G401.6 (cell line): ENCODE measurements at regions not wholly inside any gene's neighbourhood (a gene's known extent, or its start where the extent isn't known, plus 50 kb on each side); places are given as distances from the start of the nearest gene placed in this dataset.
"Not testable (repeated sequence)": the region's sequence is repeated elsewhere in the genome, so short reads cannot be mapped to it uniquely, and the experiment has no call there.

Experiments used
- FAIRE-seq: peaks from 2 replicates; lab custom pipeline; 2012; peaks lifted over from hg19 to GRCh38; lab: Jason Lieb, UNC

DNA sequence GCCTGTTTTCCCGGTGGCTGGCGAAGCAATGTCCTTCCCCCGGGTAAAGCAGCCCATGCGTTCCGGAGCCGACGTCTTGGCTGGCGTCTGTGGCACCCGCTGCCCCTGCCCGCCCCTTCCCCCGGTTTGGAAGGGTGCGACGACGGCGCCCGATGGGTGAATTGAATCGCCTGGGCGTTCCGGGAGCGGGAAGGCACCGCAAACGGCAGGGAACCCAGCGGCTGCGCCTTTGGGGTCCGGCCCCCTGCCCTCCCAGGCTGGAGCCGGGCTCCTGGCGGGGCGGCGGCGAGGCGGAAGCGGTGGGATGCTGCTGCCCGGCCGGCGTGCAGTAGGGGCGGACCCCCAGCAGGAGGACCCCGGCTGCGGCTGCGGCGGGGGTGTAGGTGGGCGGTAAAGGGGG is 123.6 kb upstream of the RHOU start:
- not testable (repeated sequence) for FAIRE-seq

DNA sequence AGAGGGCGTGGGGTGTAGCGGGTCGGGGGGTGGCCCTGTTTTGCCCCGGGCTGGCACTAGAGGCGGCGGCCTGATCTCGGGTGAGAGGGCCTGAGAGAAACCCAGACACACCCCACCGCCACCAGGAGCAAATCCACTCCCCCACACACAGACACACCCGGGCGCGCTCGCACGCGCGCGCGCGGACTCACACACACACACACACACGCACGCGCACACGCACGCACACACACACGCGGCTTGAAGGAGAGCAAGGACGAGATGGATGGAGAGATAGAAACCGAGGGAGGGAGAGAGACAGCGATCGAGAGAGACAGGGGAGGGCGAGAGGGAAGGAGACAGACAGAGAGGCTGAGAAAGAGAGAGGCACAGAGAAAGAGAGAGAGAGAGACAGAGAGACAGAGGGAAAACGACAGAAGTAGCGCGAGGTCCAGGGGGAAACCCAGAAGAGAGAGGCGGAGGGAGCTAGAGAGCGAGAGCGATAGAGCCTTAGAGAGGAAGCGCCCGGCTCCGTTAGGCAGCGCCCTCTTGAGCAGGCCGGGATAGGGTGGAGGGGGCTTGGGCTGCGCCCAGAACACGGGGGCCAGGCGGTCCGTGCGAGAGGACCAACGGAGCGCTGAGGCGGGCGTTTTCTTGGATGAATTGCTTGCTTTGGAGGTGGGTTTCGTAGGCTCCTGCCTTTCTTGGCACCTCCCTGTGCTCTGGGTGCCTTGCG is 113.1 kb upstream of the RHOU start:
- not testable (repeated sequence) for FAIRE-seq

DNA sequence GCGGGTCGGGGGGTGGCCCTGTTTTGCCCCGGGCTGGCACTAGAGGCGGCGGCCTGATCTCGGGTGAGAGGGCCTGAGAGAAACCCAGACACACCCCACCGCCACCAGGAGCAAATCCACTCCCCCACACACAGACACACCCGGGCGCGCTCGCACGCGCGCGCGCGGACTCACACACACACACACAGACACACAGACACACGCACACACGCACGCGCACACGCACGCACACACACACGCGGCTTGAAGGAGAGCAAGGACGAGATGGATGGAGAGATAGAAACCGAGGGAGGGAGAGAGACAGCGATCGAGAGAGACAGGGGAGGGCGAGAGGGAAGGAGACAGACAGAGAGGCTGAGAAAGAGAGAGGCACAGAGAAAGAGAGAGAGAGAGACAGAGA is 108.8 kb upstream of the RHOU start:
- FAIRE-seq, result not testable (repeated sequence)

DNA sequence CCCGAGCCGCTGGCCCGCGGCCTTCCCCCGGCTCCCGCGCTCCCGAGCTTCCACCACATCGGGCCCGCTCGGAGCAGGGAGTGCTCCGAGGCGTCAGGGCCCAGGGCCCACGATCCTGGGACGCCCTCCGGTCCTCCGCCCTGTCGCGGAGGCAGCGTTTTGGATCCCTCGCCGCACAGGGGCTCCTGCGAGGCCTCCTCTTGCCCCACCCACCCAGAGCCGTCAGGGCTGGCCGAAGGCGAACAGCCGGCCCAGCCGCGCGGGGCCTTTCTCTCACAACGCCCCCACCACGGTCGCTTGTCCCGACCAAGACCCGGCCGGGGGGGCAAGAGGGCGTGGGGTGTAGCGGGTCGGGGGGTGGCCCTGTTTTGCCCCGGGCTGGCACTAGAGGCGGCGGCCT is 102.4 kb upstream of the RHOU start:
- FAIRE-seq, result not testable (repeated sequence)

DNA sequence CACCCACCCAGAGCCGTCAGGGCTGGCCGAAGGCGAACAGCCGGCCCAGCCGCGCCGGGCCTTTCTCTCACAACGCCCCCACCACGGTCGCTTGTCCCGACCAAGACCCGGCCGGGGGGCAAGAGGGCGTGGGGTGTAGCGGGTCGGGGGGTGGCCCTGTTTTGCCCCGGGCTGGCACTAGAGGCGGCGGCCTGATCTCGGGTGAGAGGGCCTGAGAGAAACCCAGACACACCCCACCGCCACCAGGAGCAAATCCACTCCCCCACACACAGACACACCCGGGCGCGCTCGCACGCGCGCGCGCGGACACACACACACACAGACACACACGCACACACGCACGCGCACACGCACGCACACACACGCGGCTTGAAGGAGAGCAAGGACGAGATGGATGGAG is 100.0 kb upstream of the RHOU start:
- FAIRE-seq, result not testable (repeated sequence)

DNA sequence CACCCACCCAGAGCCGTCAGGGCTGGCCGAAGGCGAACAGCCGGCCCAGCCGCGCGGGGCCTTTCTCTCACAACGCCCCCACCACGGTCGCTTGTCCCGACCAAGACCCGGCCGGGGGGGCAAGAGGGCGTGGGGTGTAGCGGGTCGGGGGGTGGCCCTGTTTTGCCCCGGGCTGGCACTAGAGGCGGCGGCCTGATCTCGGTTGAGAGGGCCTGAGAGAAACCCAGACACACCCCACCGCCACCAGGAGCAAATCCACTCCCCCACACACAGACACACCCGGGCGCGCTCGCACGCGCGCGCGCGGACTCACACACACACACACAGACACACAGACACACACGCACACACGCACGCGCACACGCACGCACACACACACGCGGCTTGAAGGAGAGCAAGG is 97.8 kb upstream of the RHOU start:
- FAIRE-seq, result not testable (repeated sequence)

DNA sequence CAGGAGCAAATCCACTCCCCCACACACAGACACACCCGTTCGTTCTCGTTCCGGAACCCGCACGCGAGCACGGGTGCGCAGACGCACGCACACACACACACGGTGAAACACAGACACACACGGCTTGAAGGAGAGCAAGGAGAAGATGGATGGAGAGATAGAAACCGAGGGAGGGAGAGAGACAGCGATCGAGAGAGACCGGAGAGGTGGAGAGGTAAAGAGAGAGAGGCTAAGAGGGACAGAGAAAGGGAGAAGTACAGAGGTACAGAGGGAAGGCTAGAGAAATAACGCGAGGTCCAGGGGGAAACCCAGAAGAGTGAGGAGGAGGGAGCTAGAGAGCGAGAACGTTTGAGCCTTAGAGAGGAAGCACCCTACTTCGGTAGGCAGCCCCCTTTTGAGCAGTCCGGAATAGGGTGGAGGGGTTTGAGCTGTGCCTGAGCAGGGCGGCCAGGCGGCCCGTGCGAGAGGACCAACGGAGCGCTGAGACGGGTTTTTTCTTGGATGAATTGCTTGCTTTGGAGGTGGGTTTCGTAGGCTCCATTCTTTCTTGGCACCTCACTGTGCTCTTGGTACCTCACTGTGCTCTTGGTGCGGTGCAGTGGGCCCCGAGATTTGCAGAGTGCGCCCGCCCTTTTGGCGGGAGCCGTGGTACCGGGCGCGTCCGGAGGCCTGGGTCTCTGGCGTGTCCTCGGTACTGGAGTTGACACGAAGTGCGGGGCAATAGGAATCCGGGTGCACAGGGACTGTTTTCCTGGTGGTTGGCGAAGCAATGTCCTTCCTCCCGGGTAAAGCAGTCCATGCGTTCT is 88.4 kb upstream of the RHOU start:
- FAIRE-seq, result no peak

DNA sequence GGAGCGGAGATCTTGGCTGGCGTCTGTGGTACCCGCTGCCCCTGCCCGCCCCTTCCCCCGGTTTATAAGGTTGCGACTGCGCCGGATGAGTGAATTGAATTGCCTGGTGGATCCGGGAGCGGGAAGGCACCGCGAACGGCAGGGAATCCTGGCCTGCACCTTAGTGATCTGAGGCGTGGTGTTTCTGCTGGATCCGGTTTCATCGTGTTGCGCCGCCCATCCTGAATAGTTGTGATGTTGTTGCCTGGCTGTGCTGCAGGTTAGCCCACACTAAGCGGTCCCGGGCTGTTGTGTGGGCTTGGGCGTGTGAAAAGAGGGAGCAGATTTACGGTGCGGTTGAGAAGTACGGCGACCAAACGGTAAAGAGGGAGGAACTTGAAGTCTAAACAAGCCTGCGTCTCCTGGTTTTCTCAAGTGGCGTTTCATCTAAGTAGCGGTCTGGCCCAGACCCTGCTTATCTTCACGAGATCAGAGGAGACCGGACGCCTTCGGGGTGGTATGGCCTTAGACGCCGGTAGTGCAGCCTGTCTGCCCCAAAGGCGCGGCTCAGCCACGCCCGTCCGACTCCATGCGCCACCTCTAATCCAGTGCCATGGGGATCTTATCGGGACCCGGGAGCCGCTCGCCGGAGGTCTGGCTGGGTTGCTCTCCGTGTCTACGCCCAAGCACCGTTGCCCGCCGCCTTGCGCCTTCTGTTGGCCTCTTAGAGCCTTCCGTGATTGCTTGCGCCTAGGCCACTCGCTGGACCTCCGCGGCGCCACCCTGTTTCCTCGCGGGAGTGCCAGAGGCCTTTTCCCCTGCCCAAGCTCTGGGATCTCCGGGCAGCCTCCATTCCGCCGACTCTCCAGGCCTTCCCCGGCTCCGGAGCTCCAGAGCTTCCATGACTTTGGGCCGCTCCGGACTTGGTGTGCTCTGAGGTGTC is 87.5 kb upstream of the RHOU start:
- peak; percentile 53 for FAIRE-seq

DNA sequence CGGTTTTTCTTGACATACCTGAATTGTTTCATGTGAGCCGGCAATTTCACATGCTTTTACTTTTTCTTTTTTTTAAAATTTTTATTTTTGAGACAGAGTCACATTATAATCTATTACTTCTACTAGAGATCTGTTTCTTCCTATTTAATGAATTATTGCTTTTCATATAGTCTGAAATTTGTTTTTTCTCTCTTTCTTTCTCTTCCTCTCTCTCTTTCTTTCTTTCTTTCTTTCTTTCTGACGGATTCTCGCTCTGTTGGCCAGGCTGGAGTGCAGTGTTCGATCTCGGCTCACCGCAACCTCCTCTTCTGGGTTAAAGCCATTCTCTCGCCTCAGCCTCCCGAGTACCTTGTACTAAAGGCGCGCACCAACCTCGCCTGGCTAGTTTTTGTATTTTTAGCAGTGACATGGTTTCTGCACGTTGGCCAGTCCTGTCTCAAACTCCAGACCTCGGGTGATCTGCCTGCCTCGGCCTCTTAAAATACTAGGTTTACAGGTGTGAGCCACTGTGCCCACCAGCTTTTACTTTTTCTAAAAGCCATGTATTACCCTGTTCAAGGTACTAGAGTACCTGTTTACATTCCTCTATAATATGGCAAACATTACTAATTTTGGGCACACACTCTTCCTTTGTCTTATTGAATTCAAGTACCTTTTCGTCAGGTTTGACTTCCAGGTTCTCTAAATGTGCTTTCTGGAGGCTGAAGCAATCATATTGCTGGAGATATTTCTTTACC is 86.5 kb upstream of the RHOU start:
- no peak for FAIRE-seq

DNA sequence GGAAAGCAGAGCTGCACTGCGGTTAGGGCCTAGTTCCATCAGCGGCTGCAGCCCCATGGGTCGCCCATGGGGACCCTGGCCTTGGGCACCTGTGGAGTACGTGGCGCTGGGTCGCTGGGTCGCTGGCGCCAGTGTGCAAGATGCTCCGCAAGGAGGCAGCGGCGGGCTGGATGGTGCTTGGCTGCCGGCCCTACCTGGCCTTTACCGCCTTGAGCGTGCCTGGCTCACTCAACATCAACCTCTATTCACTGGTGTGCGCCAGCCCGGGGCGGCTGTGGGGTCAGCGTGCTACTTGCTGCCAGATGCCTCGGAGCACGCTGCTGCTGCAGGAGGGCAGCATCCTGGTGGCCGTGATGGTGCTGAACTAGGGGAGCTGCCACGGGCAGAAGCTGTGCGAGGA is 85.1 kb upstream of the RHOU start:
- FAIRE-seq, result no peak

DNA sequence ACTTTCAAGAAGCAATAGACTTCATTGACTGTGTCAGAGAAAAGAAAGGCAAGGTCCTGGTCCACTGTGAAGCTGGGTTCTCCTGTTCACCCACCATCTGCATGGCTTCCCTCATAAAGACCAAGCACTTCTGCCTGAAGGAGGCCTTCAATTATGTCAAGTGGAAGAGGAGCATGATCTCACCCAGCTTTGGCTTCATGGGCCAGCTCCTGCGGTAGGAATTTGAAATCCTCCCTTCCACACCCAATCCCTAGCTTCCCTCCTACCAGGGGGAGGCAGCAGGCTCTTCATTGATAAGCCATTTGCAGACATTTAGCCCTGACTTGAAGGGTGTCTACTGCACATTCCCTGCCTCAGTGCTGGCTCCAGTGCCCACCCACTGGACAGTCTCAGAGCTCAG is 84.3 kb upstream of the RHOU start:
- no peak for FAIRE-seq

DNA sequence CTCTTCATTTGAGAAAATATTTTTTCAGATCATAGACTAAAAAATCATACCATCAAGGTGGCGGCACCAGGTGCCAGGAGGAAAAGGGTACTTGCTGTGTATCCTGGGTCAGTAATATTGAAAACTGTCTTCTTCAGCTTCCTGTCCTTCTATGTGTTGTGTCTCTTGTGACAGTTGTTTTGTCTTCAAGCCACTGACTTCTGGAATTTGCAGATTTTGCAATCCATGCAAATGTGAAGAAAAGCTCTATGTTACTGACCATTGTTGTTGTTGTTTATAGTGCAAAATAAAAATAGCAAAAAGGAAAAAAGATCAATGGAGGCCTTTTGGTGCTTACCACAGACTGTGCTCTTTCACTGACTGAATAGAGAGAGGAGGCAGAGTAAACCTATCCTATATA is 83.2 kb upstream of the RHOU start:
- FAIRE-seq, result no peak

DNA sequence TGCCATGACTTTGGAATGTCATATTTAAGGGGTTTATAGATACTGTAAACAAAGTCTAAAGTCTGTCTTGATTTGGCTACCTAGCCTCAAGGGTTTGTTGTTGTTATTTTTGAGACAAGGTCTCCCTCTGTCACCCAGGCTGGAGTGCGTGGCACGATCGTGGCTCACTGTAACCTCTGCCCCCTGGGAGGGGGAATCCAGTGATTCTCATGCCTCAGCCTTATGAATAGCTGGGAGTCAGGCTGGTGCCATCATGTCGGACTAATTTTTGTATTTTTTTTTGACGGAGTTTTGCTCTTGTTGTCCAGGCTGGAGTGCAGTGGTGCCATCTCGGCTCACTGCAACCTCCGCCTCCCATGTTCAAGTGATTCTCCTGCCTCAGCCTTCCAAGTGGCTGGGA is 82.2 kb upstream of the RHOU start:
- not testable (repeated sequence) for FAIRE-seq

DNA sequence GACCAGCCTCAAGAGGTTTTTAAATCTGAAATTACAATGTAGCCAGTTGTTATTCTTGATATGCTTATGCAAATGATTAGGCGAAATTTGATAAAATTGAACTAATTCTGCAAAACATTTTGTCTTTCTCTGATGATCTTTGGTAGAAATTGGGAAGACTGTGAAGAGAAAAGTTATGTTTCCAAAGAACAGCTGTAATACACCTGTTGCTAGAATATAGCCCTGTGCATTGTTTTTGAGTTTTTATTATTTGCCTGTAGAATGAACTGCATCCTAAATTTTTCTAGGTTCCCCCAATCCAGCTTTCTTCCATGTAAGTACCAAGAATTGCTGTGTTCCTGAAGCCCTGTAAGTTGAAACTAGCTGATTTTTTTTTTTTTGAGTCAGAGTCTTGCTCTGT is 81.5 kb upstream of the RHOU start:
- no peak for FAIRE-seq

DNA sequence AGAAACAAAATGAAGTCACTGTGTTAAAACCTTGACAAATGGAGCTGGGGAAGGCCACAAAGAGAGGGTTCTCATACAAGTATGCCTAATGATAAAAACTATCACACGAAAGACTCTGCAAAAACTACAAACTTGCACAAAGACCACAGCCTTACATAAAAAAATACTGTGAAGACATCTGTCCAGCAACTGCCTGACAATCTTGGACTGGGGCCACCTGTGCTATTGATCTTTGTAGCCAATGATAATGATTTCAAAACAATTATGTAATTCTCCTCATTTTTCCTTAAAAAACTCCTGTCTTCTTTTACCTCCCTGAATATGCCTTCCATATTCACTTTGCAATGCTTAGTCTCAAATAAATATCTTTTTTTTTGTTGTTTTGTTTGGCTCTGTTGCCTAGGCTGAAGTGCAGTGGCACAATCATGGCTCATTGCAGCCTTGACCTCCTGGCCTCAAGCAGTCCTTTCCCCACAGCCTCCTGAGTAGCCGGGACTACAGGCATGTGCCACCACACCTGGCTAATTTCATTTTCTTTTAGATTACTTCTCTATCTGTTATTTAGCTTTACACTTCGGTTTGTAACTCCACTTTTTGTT is 79.4 kb upstream of the RHOU start:
- FAIRE-seq, result no peak

DNA sequence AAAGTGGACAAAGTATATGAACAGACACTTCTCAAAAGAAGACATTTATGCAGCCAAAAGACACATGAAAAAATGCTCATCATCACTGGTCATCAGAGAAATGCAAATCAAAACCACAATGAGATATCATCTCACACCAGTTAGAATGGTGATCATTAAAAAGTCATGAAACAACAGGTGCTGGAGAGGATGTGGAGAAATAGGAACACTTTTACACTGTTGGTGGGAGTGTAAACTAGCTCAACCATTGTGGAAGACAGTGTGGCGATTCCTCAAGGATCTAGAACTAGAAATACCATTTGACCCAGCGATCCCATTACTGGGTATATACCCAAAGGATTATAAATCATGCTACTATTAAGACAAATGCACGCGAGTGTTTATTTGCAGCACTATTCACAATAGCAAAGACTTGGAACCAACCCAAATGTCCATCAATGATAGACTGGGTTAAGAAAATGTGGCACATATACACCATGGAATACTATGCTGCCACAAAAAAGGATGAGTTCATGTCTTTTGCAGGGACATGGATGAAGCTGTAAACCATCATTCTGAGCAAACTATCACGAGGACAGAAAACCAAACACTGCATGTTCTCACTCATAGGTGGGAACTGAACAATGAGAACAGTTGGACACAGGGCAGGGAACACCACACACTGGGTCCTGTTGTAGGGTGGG is 73.1 kb upstream of the RHOU start:
- not testable (repeated sequence) for FAIRE-seq

DNA sequence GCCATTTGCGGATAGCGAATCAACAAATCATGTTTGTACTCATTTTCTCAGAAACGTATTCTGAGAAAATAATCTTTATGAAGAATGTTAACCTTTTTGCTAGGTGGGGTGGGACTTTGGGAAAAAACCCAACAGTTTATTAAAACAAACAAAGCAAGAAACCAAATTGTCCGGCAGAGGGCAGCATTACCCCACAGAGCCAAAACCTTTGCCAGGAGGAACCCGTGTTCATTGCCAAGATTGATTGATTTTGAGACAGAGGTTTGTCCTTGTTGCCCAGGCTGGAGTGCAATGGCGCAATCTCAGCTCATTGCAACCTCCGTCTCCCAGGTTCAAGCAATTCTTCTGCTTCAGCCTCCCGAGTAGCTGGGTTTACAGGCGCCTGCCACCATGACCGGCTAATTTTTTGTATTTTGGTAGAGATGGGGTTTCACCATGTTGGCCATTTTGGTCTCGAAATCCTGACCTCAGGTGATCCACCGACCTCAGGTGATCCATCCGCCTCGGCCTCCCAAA is 70.8 kb upstream of the RHOU start:
- peak; percentile 87 for FAIRE-seq

DNA sequence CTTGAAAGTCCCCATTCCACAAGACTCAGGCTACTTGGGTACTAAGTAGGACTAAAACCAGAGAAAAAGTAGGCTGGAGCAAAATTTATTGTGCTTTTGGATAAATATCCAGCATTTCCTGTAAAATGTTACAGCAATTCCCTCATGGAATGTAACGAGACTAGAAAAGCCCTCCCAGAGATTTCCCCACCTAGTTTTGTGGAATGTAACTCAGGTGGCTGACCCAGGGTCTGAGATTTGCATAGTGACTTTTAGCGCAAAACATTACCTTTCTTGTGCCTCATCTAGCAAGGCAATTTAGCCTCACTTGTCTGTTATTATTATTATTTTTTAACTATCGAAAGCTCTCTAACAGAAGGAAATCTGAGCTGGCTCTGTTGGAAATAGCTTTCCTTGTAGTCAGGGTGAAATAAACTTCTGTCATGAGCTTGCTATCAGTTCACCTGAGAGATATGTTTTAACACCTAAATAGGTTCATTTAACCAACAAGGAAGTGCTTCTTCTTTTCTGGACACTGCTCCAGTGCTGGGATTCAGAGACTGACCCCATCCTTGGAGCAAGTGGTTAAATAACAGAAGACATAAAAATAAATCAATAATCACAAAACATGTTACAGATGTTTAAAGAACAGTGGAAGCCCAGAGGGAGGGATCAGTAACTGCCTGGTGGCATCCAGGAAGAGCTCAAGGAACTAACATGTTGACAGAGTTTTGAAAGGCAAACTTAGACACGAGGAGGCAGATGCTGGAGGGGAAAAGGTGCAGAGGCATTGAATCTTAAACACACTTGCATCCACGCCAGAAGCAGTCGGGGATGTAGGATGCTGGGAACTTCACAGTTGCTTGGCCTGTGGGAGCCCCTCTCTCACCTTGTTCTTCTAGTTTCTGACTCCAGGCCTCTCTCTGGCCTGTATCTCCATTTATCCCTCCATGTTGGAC is 68.3 kb upstream of the RHOU start:
- FAIRE-seq, result no peak

DNA sequence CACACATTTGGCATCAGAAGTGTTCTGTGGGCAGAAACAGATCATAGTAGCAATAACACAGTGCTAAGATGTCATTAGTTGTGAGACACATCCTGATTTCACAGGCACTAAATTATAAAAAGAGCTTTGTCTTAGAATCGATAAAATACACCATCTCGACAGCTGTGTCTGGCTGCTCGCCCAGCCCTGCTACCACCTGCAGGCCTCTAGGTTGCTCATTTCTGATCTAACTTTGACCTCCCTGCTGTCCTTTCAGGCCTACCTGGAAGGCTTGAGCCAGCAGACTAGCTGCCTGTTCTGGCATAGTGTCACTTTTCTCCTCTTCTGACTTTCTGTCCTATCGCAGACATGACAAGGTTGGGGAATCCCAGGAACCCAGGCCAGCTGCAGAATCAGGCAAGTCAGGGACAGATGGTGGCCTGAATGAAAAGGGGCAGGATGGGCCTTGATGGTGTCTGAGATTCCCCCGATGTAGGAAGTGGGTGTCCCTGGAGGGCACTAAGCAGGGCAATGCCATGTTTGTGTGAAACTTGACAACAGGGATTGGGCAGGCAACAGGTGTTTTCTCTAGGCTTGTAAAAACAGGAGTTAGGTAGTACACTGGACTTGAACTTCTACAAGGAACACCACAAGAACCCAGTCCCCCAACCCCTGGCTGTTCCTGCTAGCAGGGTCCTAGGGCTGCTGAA is 66.6 kb upstream of the RHOU start:
- no peak for FAIRE-seq
